ENCODE measurements at regions not wholly inside any gene's neighbourhood (a gene's known extent, or its start where the extent isn't known, plus 50 kb on each side); places are given as distances from the start of the nearest gene placed in this dataset.

DNA sequence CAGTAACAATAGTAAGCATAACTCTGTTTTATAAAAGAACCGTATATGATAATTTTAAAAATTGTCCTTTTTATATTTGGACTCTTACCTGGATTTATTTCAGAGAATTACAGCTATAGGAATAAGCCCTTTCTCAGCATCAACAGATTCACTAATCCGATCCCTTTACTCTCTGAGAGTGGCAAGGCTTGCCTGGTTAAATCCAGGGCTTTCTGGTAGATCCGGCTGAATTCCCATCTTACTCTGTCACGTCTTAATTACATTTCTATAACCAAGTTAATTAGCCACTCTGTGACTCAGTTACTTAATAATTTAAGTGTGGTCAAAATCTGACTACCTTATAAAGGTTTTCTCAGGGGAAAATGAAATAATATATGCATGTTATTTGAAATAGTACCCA is 294.7 kb downstream of the FRK start:
- TF ChIP-seq CTCF (IDR thresholded peaks at IDR 0.05) (no peak), RNF2 (IDR thresholded peaks at IDR 0.05; ENCODE audit: borderline replicate concordance, low read depth) (no peak), POLR2A (IDR thresholded peaks at IDR 0.05; ENCODE audit: low read length) (no peak), KDM1A (IDR thresholded peaks at IDR 0.05; ENCODE audit: low read depth) (no peak), ESRRA (IDR thresholded peaks at IDR 0.05; ENCODE audit: borderline replicate concordance, low read length) (no peak), USF2 (IDR thresholded peaks at IDR 0.05) (no peak), CHD4 (IDR thresholded peaks at IDR 0.05; ENCODE audit: borderline replicate concordance) (no peak)
- TF ChIP-seq, protein P1, sequence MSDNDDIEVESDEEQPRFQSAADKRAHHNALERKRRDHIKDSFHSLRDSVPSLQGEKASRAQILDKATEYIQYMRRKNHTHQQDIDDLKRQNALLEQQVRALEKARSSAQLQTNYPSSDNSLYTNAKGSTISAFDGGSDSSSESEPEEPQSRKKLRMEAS (IDR thresholded peaks at IDR 0.05): no peak
